Fibroblast of the aortic adventitia (primary cell): ENCODE measurements at regions not wholly inside any gene's neighbourhood (a gene's known extent, or its start where the extent isn't known, plus 50 kb on each side); places are given as distances from the start of the nearest gene placed in this dataset.

Experiments
- DNase-seq: peaks from one replicate; pipeline ENCODE4 v3.0.0-alpha.2; 2010; ENCODE audit warnings: low read depth
- H3K4me3 ChIP-seq: 2 replicates; pipeline ENCODE4 v1.5.1; 2011; ENCODE audit warnings: low read depth, mild to moderate bottlenecking, control low read depth, low read length, moderate library complexity
- CTCF ChIP-seq: IDR thresholded peaks from 2 replicates; pipeline ENCODE4 v1.5.1; 2011; ENCODE audit warnings: mild to moderate bottlenecking, low read length, control low read depth, inconsistent platforms; ENCODE audit not compliant: insufficient read depth

GRCh38 chr11:134821422-134821821 lies 409.4 kb upstream of the B3GAT1 start:
- no peak overlapping the region for H3K4me3 ChIP-seq
- no peak for TF ChIP-seq CTCF
- DNase-seq = no peak

GRCh38 chr11:134819041-134819440 lies 407.0 kb upstream of the B3GAT1 start:
- no peak overlapping the region for H3K4me3 ChIP-seq
- TF ChIP-seq CTCF = no peak
- no peak for DNase-seq

- no peak for TF ChIP-seq CTCF
- no peak for DNase-seq
Observed at GRCh38 chr11:134818516-134818915, 406.5 kb upstream of the B3GAT1 start.

GRCh38 chr11:134815404-134815803 lies 403.4 kb upstream of the B3GAT1 start:
- TF ChIP-seq CTCF = no peak
- DNase-seq = no peak
- H3K4me3 ChIP-seq = no peak overlapping the region

More at GRCh38 chr11:134818516-134818915, 406.5 kb upstream of the B3GAT1 start:
- H3K4me3 ChIP-seq = no peak overlapping the region

GRCh38 chr11:134807997-134808396 lies 396.0 kb upstream of the B3GAT1 start:
- no peak for DNase-seq
- H3K4me3 ChIP-seq = no peak overlapping the region
- TF ChIP-seq CTCF = no peak

- H3K4me3 ChIP-seq = no peak overlapping the region
- no peak for DNase-seq
- no peak for TF ChIP-seq CTCF
Observed at GRCh38 chr11:134802598-134802997, 390.6 kb upstream of the B3GAT1 start.

- DNase-seq = no peak
- TF ChIP-seq CTCF = no peak
- H3K4me3 ChIP-seq = no peak overlapping the region
Observed at GRCh38 chr11:134802116-134802515, 390.1 kb upstream of the B3GAT1 start.
